Glomerular visceral epithelial cell (primary cell): ENCODE measurements at regions not wholly inside any gene's neighbourhood (a gene's known extent, or its start where the extent isn't known, plus 50 kb on each side); places are given as distances from the start of the nearest gene placed in this dataset.

Source experiments
- DNase-seq: peaks from one replicate; pipeline ENCODE4 v3.0.0-alpha.2; 2016; ENCODE audit errors: extremely low spot score

GRCh38 chr20:11820838-11821237 is 96.9 kb upstream of the BTBD3 start:
- DNase-seq, result no peak

- DNase-seq, result no peak
Measured at GRCh38 chr20:11822540-11822794, 95.2 kb upstream of the BTBD3 start.

- no peak for DNase-seq
Measured at GRCh38 chr20:11826334-11826733, 91.4 kb upstream of the BTBD3 start.

- DNase-seq, result no peak
Measured at GRCh38 chr20:11832397-11832796, 85.3 kb upstream of the BTBD3 start.

GRCh38 chr20:11832851-11833250 is 84.8 kb upstream of the BTBD3 start:
- no peak for DNase-seq

- DNase-seq, result no peak
Measured at GRCh38 chr20:11833825-11834224, 83.9 kb upstream of the BTBD3 start.

GRCh38 chr20:11838076-11838636 is 79.5 kb upstream of the BTBD3 start:
- DNase-seq, result no peak

- DNase-seq, result no peak
Measured at GRCh38 chr20:11841972-11842461, 75.7 kb upstream of the BTBD3 start.

GRCh38 chr20:11843289-11843688 is 74.4 kb upstream of the BTBD3 start:
- DNase-seq, result no peak

- DNase-seq, result no peak
Measured at GRCh38 chr20:11844691-11845090, 73.0 kb upstream of the BTBD3 start.

GRCh38 chr20:11845340-11845739 is 72.4 kb upstream of the BTBD3 start:
- peak; percentile 9 for DNase-seq

- no peak for DNase-seq
Measured at GRCh38 chr20:11846131-11846530, 71.6 kb upstream of the BTBD3 start.

GRCh38 chr20:11847827-11848226 is 69.9 kb upstream of the BTBD3 start:
- DNase-seq, result no peak

GRCh38 chr20:11849270-11849915 is 68.3 kb upstream of the BTBD3 start:
- DNase-seq, result no peak

- DNase-seq, result peak; percentile 45
Measured at GRCh38 chr20:11849976-11850670, 67.6 kb upstream of the BTBD3 start.

- peak; percentile 34 for DNase-seq
Measured at GRCh38 chr20:11850901-11851300, 66.8 kb upstream of the BTBD3 start.

GRCh38 chr20:11851646-11852045 is 66.0 kb upstream of the BTBD3 start:
- DNase-seq, result no peak

- DNase-seq, result no peak
Measured at GRCh38 chr20:11852189-11852588, 65.5 kb upstream of the BTBD3 start.

- no peak for DNase-seq
Measured at GRCh38 chr20:11852811-11853210, 64.9 kb upstream of the BTBD3 start.

- no peak for DNase-seq
Measured at GRCh38 chr20:11853359-11853758, 64.3 kb upstream of the BTBD3 start.

- DNase-seq, result no peak
Measured at GRCh38 chr20:11861479-11861878, 56.2 kb upstream of the BTBD3 start.

GRCh38 chr20:11867291-11867919 is 50.3 kb upstream of the BTBD3 start:
- DNase-seq, result no peak
